ENCODE measurements at regions not wholly inside any gene's neighbourhood (a gene's known extent, or its start where the extent isn't known, plus 50 kb on each side); places are given as distances from the start of the nearest gene placed in this dataset.

DNA sequence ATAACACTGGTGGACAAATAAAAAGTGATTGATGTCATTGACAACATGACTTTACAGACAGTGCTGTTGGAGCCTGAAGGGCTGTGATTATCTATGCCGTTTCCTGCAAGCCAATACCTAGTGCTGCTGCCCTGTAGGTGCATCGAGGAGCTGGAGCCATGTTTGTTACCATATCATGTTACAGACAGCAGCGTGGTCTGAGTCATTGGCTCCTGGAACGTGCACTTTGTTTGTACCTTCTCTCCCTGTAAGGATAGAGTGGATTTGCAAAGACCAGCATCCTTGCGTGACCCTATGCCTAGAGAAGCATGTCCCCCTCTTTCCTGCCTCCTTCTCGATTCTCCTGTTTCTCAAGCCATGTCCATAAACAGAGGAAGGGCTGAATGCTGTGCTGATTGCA, 597.2 kb downstream of the TYW1 start:
- TF ChIP-seq CTCF (IDR thresholded peaks at IDR 0.05) (no peak), POLR2A (IDR thresholded peaks at IDR 0.05) (no peak)
